HG03378 (cell line): ENCODE measurements at regions not wholly inside any gene's neighbourhood (a gene's known extent, or its start where the extent isn't known, plus 50 kb on each side); places are given as distances from the start of the nearest gene placed in this dataset.

Experiments used
- ATAC-seq: cut with Tn5 transposase; IDR thresholded peaks from one replicate; pipeline ENCODE4 v1.9.1; 2021; ENCODE audit warnings: mild to moderate bottlenecking, moderate library complexity; ENCODE audit not compliant: unreplicated experiment

DNA sequence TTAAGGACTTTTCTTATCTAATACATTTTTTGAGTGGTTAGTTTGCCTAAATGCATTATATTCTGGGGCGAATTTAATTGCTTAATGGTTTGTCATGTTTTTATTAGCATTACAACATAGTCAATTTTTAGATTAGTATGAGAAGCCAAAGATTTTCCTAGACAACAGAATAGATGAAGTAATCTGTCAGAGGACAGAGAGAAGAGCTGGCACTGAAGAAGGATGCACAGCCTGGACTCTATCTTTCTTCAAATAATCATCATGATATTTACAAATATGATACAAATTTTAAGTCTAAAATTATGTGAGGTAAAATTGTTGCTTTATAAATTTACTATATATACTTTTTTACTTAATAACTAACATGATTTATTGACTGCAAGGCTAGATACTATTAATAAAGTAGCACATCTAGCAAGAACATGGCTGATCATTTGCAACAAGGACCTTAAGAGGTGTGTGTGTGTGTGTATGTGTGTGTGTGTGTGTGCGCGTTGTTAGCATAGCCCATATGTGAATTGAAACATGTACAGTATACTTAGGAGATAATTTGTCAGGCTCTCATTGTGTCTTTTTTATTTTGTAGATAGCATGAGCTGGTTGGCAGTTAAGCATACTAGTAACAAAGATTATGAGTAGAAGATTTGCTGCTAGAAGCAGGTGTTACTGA lies 752.2 kb downstream of the DCDC2C start:
- ATAC-seq = no peak

DNA sequence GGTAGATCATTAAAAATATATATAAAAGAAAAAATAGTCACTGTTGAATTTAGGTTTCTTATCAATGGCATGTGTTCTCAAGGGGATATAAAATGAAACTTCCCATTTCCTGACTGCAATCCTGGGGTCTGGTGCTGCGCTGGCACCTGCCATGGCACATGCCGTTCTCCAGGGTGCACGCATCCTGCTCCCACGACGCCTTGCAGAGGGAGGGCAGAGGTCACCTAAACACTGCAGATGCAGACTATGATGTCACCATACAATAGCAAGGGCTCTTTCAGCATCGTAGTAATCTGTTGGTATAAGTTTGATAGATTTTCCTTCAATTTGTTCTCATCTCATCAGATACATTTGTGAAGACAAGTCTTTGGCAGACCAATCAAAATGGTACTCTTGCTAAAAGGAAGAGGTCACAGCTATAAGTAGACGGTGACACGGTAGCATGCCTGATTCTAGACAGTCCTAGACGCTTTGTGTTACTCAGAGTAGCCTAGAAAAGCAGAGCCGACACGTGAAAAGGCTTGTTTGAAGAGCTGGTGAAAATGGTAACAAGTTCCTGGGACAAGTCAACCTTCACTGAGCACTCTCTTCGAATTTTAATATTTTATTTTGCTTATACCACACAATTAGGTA lies 761.4 kb downstream of the DCDC2C start:
- no peak for ATAC-seq

DNA sequence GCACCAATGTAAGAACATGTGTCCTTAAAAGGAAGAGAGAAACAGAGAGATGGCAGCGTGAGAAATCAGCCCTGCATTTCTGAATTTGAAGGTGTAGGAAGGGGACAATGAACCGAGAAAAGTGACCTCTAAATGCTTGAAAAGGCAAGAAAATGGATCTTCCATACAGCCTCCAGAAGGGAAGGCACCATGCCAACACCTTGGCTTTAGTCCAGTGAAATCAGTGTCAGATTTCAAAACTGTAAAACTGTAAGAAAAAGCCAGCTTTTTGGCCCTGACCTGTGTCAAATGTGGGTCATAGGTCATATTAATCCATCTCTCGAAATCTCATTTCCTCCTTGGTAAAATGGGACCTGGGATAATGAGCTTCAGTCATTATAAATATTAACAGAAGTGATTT lies 762.3 kb downstream of the DCDC2C start:
- ATAC-seq = no peak

DNA sequence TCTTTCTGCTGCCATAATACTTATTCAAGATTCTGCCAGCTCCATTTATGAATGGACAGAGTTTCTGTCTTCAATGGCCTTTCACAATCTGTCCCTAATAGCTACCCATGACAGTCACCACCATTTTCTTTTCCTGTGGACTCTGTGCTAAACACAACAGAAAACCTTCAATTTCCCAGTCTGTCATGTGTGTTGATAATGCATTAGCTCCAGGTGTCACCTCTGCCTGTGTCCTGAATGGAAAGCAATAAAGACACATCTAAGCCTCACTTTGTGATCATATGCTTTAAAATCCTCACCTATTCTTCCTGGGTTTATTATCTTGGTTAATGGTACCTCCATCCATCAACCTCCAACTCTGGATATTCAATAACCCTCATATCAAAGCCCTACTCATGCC lies 772.2 kb downstream of the DCDC2C start:
- no peak for ATAC-seq

DNA sequence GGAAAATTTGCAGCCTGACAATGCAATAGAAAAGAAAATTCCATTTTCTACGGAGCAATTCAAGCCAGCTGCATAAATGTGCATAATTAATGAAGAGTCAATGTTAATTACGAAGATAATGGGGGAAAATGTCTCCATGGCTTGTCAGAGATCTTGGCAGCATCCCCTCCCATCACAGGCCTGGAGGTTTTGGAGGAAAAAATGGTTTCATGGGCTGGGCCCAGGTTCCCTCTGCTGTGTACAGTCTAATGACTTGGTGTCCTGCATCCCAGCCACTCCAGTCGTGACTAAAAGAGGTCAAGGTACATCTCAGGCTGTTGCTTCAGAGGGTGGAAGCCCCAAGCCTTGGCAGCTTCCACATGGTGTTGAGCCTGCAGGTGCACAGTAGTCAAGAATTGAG lies 779.7 kb downstream of the DCDC2C start:
- no peak for ATAC-seq

DNA sequence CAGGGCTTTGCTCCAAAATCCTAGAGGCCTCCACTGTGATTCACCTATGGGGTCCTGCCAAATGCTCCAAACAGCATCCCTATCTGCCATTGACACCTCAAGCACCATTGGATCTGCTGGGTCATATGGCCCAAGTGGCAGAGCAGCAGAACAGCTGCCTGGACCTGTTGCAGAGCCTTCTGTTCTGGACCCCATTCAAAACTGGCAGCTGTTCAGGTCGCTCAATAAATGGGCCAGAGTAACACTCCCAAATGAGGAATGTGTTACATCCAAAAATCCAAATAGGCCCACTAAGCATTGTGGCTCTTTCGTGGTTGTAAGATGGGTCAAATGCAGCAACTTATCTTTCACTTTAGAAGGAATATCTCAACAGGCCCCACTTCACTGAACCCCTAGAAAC lies 783.6 kb downstream of the DCDC2C start:
- no peak for ATAC-seq

DNA sequence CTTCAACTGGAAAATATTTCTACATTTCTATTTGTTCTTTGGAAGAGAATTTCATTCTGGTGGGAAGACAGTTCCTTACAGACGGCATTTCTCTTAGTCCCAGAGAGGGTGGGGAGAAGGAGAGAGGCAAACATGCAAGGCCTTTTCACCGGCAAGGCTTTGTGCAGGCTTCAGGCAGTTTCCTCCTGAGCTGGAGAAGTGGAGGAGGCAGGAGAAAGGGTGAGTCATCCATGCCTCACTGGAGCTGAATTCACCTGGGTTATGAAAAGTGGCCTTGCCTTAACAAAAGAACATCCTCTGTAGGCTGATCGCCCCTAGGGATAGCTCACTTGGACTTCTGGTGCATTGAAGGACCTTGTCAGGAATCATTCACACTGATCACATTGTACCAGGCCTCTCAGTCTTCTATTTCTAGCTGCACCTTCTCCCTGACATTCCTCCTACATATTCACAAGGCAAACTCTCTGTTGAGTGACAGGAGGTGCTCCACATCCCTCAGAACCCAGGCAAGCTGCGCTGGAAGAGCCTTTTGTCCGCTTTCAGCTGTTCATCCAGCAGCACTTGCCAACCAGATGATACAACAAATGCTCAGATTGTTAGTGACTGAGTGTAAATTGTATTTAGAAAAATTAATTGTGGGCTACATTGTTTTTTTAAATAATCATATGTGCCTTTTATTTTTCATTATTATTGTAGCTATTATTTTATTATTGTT lies 796.1 kb downstream of the DCDC2C start:
- no peak for ATAC-seq

DNA sequence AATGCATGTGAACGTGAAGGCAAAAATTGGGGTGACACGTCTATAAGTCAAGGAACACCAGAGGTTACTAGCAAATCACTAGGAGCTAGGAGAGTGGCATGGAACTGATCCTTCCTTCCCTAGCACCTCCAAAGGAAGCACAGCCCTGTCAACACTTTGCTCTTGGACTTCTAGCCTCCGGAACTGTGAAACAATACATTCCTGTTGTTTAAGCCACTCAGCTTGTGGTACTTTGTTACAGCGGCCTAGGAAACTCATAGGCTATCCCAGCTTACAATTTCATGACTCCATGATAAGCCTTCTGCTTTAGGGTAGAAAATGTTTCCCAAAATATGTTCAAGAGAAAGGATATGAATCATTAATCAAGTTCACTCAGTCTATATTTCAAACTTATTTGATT lies 798.1 kb downstream of the DCDC2C start:
- ATAC-seq = no peak

DNA sequence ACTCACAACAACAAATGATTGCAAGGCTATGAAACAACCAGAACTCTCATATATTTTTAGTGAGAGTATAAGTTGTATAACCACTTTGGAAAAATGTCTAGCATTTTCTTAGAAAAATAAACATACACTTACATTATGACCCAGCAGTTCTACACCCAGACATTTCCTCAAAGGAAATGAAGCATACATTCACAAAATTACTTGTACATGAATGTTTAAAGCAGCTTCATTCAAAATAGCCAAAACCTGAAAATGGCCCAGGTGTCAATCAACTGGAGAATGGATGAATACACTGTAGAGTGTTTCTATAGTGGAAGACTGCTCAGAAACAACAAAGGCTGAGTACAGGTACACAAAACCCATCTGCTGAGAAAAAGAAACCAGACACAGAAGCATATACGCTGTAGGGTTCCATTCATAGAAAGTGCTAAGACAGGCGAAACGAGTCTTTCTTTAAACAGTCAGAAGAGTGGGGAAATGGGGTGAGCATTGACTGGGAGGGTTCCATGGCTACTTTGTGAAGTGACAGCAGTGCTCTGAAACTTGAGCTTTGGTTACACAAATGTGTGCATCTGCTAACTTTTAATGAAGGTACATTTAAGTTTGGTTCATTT lies 799.0 kb downstream of the DCDC2C start:
- no peak for ATAC-seq

DNA sequence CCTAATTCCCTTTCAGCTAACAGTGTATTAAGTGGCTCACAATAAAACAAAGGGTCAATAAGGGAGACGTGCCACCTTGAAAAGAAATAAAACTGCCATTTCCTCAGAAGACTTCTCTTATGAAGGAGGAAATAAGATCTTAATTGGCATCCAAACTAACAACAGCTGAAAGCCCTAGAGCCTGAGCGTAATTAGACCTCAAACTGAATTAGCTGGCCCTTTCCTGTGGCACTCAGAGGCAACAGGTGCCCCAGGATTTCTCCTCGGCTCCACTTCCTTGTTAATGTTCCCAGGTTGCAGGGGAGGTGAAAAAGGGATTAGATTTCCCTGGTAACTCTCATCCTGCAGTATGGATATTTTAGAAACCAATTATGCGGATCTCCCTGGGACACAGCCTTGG lies 804.3 kb downstream of the DCDC2C start:
- ATAC-seq = no peak

DNA sequence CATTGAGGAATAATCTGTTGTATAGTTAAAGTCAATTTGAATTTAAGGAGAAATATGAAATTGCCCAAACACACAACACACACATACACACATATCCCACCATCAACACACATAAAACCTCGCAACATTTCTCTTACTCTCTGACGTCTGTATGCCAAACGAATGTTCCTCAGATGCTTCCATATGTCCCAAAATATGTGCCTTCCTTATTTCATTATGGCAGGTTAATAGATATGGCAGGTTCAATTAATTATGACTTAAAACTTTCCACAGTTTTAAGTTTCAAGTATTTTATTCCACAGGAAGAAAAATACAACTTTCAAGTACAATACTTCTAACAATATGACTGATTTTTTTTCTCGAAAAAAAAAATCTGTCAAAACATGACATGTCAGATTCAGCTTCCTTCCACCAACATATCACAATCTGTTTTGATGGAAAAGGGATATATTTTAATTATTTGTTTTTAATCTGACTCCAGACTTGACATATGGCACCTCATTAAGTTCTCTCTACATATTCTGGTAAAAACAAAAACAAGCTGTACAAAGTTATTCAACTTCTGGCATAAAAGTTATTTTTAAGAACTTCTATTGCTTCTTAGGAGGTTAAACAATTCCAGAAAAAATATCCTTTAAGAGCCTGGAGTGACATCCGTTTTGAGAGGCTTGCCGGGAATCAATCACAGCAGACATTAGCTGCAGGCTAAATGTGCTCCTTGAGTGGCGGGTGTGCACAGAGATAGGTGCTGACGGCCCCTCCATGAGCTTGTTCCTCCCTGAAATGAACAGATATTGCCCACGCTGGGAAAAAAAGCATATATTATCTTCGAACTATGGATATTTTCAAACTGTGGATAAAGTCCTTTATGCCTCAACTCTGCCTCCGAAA lies 812.7 kb downstream of the DCDC2C start:
- ATAC-seq = no peak

DNA sequence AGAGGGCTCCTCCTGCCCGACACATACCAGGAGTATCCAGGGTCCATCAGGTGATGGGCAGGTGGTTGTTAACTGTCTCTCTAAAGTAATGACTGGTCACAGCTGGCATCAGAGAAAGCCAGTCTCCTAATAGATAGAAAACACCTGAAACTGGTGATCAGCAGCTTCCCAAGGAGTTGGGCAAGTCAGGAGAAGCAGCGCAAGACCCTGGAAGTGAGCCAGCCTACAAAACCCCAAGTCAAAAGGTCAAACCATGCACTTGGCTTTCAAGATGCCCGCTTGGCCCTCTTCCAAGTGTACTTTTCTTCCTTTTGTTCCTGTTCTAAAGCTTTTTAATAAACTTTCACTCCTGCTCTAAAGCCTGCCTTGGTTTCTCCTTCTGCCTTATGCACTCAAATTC lies 815.2 kb downstream of the DCDC2C start:
- ATAC-seq = no peak

DNA sequence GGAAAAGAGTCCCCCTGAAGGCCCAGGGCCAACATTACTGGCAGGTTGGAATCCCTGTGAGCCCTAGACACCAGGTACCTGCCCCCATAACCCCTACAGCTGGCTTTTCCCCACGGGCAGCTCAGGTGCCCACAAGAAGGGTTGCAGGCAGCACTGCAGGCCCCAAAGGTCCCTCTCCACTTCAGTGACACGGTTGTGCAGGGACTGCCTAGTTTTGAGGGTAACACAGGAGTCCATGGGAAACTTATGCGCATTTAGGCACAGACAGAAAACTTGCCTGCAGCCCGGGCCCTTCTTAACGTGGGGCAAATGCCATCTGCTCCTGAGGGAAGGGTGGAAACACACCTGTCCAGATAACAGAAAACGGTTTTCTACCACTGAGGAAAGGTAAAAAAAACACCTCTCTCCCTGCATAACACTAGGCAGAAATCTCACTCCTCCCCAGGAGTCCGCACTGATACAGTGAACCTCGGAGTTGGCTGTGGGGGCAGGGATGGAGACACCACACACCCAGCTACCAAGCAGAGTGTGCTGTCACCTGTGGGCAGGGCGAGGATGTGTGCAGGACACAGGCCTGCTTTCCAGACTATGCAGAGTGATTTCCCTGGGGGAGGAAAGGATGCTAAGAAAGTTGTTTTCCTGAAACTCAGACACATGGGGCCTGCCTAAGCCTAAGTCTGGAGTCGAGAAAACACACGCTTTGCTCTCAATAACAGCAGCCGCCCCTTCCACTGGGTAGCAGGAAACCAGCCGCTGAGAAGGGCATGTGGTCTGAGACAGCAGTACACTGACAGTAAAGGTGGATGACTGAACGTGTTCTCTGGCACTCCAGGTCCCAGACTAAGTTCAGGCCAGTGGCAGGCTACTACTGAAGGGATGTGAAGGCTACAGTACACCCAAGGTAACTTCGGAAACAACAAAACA lies 819.4 kb downstream of the DCDC2C start:
- no peak for ATAC-seq

DNA sequence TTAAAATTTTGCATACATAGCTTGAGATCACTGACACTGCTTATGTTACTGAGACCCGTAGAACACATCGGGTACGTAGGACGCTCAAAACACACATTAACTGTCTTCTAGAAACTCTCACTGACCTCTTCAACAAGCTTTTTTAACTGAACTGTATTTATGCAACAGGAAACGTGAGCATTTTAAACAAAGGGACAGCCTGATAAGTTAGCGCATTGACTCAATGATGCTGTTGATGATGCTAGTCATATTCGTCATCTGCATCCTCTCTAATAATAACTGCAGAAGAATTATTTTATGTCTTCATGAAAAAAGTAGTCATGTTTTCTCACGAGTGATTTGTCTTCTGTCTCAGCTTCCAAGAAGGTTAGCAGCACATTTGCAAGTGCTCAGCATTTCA lies 824.0 kb downstream of the DCDC2C start:
- ATAC-seq = no peak

DNA sequence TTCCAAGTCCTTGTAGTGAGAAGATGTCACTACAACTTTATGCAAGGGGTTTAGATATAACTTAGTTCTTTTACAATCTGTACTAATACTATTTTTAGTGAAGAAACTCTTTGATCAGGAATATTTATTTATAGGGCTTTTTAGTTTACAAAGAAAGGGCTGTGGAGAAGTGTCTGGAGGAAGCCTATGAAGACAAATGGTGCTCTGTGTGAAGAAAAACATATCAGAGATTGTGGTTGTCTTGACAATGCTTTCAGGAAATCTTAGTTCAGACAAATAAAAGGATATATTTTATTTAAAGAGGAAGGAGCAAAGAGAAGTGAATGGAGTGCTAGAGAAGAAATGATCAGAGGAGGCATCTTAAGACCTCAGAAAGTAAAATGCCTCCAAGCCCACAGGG lies 824.9 kb downstream of the DCDC2C start:
- ATAC-seq = no peak

DNA sequence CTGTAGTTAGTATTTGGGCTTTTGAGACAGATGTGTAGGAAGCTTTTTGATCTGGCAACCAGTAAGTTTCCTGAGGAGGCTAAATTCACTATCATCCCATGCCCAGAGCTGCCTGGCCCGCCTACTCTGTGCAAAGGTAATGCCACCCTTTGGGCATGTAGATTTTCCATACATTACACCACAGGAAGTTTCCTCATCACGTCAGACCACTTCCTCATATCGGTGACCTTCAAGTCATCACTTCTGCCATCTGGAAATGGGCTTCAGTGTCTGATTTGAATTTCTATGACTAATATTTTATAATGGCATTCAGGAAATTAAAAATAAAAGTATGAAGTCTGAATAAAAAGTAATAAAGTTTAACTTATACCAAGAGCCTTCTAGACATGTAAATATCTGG lies 825.4 kb downstream of the DCDC2C start:
- no peak for ATAC-seq

DNA sequence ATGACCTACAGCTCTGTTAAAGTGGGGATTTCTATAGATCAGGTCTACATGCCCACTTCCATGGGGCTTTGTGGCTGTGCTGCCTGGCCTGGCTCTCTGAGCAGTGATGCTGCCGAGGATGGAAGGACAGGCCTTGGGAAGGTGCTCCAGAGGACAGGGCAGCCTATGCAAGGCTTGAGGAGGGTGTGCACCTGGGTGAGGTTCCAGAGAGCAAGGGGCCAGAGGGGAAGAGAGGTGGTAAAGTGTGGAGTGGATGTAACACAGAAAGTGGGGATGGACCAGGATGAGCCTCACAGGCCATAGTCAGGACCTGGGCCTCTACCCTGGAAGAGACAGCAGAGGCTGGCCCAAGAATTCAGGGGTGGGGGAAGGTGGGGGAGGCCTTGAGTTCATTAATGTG lies 826.4 kb downstream of the DCDC2C start:
- ATAC-seq = no peak

DNA sequence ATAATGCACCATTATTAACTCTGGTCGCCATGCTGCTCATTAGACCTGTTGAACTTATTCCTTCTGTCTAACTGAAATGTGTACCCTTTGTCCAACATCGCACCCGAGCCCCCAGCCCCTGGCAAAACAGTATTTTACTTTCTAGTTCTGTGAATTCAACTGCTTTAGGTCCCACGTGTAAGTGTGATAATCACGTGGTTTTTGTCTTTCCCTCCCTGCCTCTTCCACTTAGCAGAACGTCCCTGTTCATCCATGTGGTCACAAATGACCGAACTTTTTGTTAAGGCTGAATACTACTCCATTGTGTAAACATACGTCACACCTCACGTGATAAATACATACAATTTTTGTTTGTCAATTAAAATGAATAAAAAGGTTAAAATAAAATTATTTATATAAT lies 826.9 kb downstream of the DCDC2C start:
- no peak for ATAC-seq

DNA sequence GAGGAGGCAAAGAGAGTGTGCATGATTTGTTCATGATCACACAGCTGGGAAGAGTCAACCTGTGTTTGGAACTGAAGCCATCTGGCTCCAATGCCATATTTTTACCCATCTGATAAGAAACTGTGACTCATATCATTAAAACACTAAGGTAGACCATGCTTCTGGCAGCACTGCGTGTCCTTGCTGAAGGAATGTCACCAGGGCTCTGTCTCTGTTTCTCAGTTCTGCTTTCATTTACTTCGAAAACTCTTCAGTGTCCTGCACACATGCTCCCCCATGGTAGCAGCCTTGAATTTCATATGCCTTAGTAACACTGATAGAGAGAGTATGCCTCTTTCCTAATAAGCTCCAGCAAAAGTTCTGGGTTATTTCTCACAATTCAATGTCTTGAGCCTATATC lies 830.4 kb downstream of the DCDC2C start:
- ATAC-seq = no peak

DNA sequence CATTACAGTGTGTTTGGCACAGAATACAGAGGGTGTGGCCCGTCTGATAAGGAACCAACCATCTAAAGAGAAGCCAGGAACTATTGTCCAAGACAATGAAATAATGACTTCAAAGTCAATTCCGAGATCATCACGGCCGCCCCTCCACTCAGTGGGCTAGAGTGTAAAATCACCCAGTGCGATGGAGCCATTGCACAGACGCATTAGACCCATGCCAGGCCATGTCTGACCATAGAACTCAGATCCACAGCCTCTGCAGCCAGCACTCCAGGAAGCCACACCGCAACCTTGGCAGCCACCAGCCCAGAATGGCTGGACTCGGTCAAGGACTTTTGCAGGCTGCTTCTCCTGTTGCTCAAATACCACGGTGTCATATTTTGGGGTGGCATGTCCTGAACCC lies 835.7 kb downstream of the DCDC2C start:
- ATAC-seq = no peak
